DOHH2 (cell line): ENCODE measurements at regions not wholly inside any gene's neighbourhood (a gene's known extent, or its start where the extent isn't known, plus 50 kb on each side); places are given as distances from the start of the nearest gene placed in this dataset.

Source experiments
- EZH2phosphoT487 ChIP-seq: fragments of 200-600 bp; sonication (generic); IDR thresholded peaks from 2 replicates; pipeline ENCODE4 v1.6.1; 2017; ENCODE audit warnings: borderline replicate concordance, mild to moderate bottlenecking, antibody characterized with exemption, low read length, moderate library complexity, mixed read lengths
- TF ChIP-seq, protein P1 (sequence below): fragments of 200-600 bp; sonication (generic); IDR thresholded peaks from one replicate; pipeline ENCODE4 v1.5.1; 2014; ENCODE audit warnings: antibody characterized with exemption, mild to moderate bottlenecking, low read depth, low read length; ENCODE audit not compliant: poor library complexity, severe bottlenecking

DNA sequence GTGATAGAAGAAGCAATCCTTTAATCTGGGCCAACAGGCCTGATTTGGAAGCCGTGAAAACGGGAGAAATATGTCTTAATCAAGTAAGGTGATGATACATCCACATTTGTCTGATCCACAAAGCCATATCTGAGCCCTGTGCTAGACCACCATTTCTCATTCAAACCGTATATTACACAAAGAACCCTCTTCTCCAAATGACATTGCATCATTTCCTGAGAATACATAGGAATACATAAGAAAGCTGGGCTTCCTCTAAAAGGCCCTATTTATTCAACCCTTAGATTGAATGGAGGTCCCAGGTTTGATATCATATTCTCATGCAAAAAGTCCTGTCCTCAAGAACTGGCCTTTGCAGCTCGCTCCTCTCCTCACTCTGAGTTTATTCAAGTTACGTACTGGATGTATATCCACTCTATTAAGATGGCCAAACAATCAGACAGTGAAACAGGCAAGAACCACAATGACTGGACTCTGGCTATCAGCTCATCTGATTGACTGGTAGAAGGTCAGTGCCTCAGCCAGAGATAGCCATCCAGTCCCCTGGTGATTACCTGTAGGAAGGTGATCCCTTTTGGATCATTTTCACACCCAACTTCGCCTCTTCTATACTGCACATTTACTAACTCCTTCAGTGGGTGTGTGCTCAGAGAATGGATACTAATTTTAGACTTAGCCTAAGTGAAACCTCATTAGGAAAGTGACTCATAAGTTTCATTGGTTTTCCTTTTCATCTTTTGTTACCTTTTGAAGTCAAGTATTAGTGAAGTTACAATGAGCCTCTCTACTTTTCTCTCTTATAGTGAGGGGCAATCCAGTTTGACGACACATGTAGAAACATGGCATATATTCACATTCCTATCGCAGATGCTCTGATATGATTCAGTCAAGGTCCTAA is 167.6 kb upstream of the WWC1 start:
- TF ChIP-seq, protein P1, sequence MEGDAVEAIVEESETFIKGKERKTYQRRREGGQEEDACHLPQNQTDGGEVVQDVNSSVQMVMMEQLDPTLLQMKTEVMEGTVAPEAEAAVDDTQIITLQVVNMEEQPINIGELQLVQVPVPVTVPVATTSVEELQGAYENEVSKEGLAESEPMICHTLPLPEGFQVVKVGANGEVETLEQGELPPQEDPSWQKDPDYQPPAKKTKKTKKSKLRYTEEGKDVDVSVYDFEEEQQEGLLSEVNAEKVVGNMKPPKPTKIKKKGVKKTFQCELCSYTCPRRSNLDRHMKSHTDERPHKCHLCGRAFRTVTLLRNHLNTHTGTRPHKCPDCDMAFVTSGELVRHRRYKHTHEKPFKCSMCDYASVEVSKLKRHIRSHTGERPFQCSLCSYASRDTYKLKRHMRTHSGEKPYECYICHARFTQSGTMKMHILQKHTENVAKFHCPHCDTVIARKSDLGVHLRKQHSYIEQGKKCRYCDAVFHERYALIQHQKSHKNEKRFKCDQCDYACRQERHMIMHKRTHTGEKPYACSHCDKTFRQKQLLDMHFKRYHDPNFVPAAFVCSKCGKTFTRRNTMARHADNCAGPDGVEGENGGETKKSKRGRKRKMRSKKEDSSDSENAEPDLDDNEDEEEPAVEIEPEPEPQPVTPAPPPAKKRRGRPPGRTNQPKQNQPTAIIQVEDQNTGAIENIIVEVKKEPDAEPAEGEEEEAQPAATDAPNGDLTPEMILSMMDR = no peak
- TF ChIP-seq EZH2phosphoT487 = no peak
